Mesenchymal stem cell (in vitro differentiated cells and primary cell): ENCODE measurements at regions not wholly inside any gene's neighbourhood (a gene's known extent, or its start where the extent isn't known, plus 50 kb on each side); places are given as distances from the start of the nearest gene placed in this dataset.
"Not testable (repeated sequence)": the region's sequence is repeated elsewhere in the genome, so short reads cannot be mapped to it uniquely, and the experiment has no call there.

Experiments
- DNase-seq: peaks from one replicate; pipeline ENCODE4 v3.0.0-alpha.2; 2013
- H2AFZ ChIP-seq: one replicate; pipeline ENCODE4 v1.6.1; 2013; ENCODE audit warnings: low read depth, mild to moderate bottlenecking, control low read depth, inconsistent platforms, low read length, moderate library complexity
- H2AK5ac ChIP-seq: 2 replicates; pipeline ENCODE4 v1.6.1; 2013; ENCODE audit warnings: low read length, moderate library complexity, mild to moderate bottlenecking, inconsistent platforms; ENCODE audit not compliant: severe bottlenecking
- H2BK120ac ChIP-seq: one replicate; pipeline ENCODE4 v1.6.1; 2013; ENCODE audit warnings: low read depth, mild to moderate bottlenecking, inconsistent platforms, low read length, moderate library complexity
- H2BK12ac ChIP-seq, 2 experiments: one replicate each; pipeline ENCODE4 v1.6.1; 2013; ENCODE audit warnings: inconsistent platforms in 2 of 2, low read length in 2 of 2, mild to moderate bottlenecking in 2 of 2, moderate library complexity in 2 of 2, control low read depth in 1 of 2
- H2BK15ac ChIP-seq: one replicate; pipeline ENCODE4 v1.6.1; 2013; ENCODE audit warnings: mild to moderate bottlenecking, low read depth, inconsistent platforms; ENCODE audit not compliant: poor library complexity, severe bottlenecking
- H2BK5ac ChIP-seq: 2 replicates; pipeline ENCODE4 v1.6.1; 2013; ENCODE audit warnings: low read depth, mild to moderate bottlenecking, low read length, control low read depth, inconsistent platforms; ENCODE audit not compliant: poor library complexity, severe bottlenecking
- H3K14ac ChIP-seq, 2 experiments: one replicate each; pipeline ENCODE4 v1.6.1; 2013; ENCODE audit warnings: inconsistent platforms in 2 of 2, low read length in 2 of 2, control low read depth in 1 of 2, mild to moderate bottlenecking in 1 of 2, moderate library complexity in 1 of 2
- H3K18ac ChIP-seq, 2 experiments: one replicate each; pipeline ENCODE4 v1.6.1; 2013; ENCODE audit warnings: inconsistent platforms in 2 of 2, low read length in 2 of 2, control low read depth in 1 of 2, low read depth in 1 of 2, mild to moderate bottlenecking in 1 of 2
- H3K23ac ChIP-seq, 2 experiments: one replicate each; pipeline ENCODE4 v1.6.1; 2013; ENCODE audit warnings: inconsistent platforms in 2 of 2, low read length in 2 of 2, mild to moderate bottlenecking in 2 of 2, moderate library complexity in 2 of 2, control low read depth in 1 of 2
- H3K27ac ChIP-seq: 2 replicates; pipeline ENCODE4 v1.5.1; 2013; ENCODE audit warnings: mild to moderate bottlenecking, moderate library complexity, low read length, control low read depth, inconsistent platforms; ENCODE audit not compliant: poor library complexity, severe bottlenecking
- H3K27me3 ChIP-seq, 2 experiments: 2 replicates each; pipeline versions ENCODE4 v1.6.1 to v1.7.0; 2013; ENCODE audit warnings: low read length in 2 of 2, mild to moderate bottlenecking in 2 of 2, moderate library complexity in 2 of 2, control low read depth in 1 of 2, inconsistent platforms in 1 of 2; ENCODE audit not compliant: control insufficient read depth in 1 of 2, insufficient read depth in 1 of 2
- H3K36me3 ChIP-seq, 2 experiments: 2 replicates each; pipeline versions ENCODE4 v1.6.1 to v1.7.0; 2013; ENCODE audit warnings: low read length in 2 of 2, control low read depth in 1 of 2, inconsistent platforms in 1 of 2, low read depth in 1 of 2, mild to moderate bottlenecking in 1 of 2; ENCODE audit not compliant: insufficient read depth in 2 of 2, control insufficient read depth in 1 of 2
- H3K4ac ChIP-seq, 2 experiments: one replicate each; pipeline ENCODE4 v1.6.1; 2013; ENCODE audit warnings: inconsistent platforms in 2 of 2, low read length in 2 of 2, mild to moderate bottlenecking in 2 of 2, moderate library complexity in 2 of 2, control low read depth in 1 of 2, low read depth in 1 of 2
- H3K4me1 ChIP-seq: 2 replicates; pipeline ENCODE4 v1.6.1; 2013; ENCODE audit warnings: low read depth, low read length, control low read depth; ENCODE audit not compliant: control insufficient read depth, insufficient read depth
- H3K4me2 ChIP-seq: 2 replicates; pipeline ENCODE4 v1.6.1; 2013; ENCODE audit warnings: low read length, mild to moderate bottlenecking, inconsistent platforms; ENCODE audit not compliant: poor library complexity, severe bottlenecking
- H3K4me3 ChIP-seq, 2 experiments: 2 replicates each; pipeline versions ENCODE4 v1.5.1 to v1.7.0; 2013; ENCODE audit warnings: low read length in 2 of 2, mild to moderate bottlenecking in 2 of 2, control low read depth in 1 of 2, low read depth in 1 of 2; ENCODE audit not compliant: insufficient read depth in 1 of 2
- H3K79me1 ChIP-seq: replicated peaks from 2 replicates; pipeline ENCODE4 v1.6.1; 2013; ENCODE audit warnings: mild to moderate bottlenecking, control low read depth, low read length, inconsistent platforms; ENCODE audit not compliant: poor library complexity, severe bottlenecking
- H3K9ac ChIP-seq: 2 replicates; pipeline ENCODE4 v1.7.0; 2013; ENCODE audit warnings: mild to moderate bottlenecking, low read length, moderate library complexity
- H3K9me3 ChIP-seq: 2 replicates; pipeline ENCODE4 v1.7.0; 2013; ENCODE audit warnings: mild to moderate bottlenecking, low read length; ENCODE audit not compliant: control insufficient read depth
- H4K8ac ChIP-seq: one replicate; pipeline ENCODE4 v1.6.1; 2013; ENCODE audit warnings: inconsistent platforms, mild to moderate bottlenecking, low read length, moderate library complexity
- H4K91ac ChIP-seq: one replicate; pipeline ENCODE4 v1.6.1; 2013; ENCODE audit warnings: mild to moderate bottlenecking, low read length, inconsistent platforms
- WGBS: methylation state at CpG from one replicate; pipeline ENCODE4 v1.1.7; 2013; ENCODE audit warnings: mixed read lengths; 5-methylcytosine and 5-hydroxymethylcytosine counted together

DNA sequence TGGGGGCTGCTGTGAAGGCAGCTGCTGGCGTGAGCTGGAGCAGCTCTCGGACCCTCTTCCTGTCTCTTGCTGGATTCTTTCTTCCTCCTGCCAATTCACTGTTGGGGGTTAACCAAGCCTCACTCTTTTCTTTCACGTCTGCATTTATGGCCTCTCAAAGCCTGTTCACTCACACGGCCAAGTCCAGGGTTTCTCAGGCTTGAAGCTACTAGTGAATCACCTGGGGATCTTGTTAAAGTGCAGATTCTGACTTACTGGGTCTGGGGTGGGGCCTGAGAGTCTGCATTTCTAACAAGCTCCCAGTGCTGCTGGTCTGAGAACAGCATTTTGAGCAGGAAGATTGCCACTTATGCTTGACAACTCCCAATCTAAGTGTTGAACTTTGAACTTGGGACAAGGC lies 3072.2 kb downstream of the RPIA start:
- not testable (repeated sequence) for H3K4me3 ChIP-seq, H3K4me1 ChIP-seq, H2BK15ac ChIP-seq, H2AFZ ChIP-seq, H3K27ac ChIP-seq, H2BK5ac ChIP-seq, H3K4me2 ChIP-seq, H3K4ac ChIP-seq, H2BK12ac ChIP-seq, H3K79me1 ChIP-seq, H4K8ac ChIP-seq, H3K9me3 ChIP-seq, H3K27me3 ChIP-seq, H3K9ac ChIP-seq, H3K36me3 ChIP-seq, H3K18ac ChIP-seq, H3K23ac ChIP-seq, H2AK5ac ChIP-seq, H3K14ac ChIP-seq, DNase-seq, H4K91ac ChIP-seq, H2BK120ac ChIP-seq
- WGBS, result 38% methylated on average over 4 of the region's 4 CpGs

DNA sequence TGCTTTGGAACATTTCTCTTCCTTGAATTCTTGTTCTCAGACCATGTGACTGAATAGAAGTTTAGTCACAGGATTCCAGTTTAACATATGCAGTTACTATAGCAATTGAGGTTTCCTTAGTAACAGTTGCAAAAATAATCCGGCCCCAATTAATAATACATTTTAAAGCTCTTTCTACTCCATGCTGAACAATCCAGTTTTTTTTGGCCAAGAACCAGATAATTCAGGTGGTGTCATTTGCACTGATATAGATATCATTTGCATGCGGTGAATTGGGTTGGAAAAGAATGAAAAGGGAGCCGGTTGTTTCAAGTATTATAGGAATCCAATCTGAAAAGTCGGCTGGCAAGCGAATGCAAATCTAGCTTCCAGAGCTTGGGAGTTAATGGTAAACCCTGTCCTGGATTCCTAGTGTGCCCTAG lies 3073.1 kb downstream of the RPIA start:
- not testable (repeated sequence) for H3K27me3 ChIP-seq, H3K36me3 ChIP-seq, H4K8ac ChIP-seq, H3K4me3 ChIP-seq, H2AK5ac ChIP-seq, H3K4me1 ChIP-seq, H3K23ac ChIP-seq, H2BK12ac ChIP-seq, H3K79me1 ChIP-seq, H2BK5ac ChIP-seq, H3K14ac ChIP-seq, H4K91ac ChIP-seq, H3K18ac ChIP-seq, H3K27ac ChIP-seq, H3K4me2 ChIP-seq, H3K4ac ChIP-seq, H2AFZ ChIP-seq, H3K9me3 ChIP-seq, H2BK15ac ChIP-seq, H2BK120ac ChIP-seq
- peak; percentile 2 for DNase-seq
- WGBS, result 82% methylated on average over 4 of the region's 5 CpGs
- H3K9ac ChIP-seq, result peak overlapping the region; percentile 38

- H3K4me2 ChIP-seq, H3K27me3 ChIP-seq, H3K18ac ChIP-seq, H2AK5ac ChIP-seq, H3K4me3 ChIP-seq, H2BK12ac ChIP-seq, H3K4ac ChIP-seq, H3K27ac ChIP-seq, H3K23ac ChIP-seq, H2AFZ ChIP-seq, H3K79me1 ChIP-seq, DNase-seq, H3K9me3 ChIP-seq, H2BK5ac ChIP-seq, H2BK120ac ChIP-seq, H3K14ac ChIP-seq, H3K4me1 ChIP-seq, H4K8ac ChIP-seq, H4K91ac ChIP-seq, H2BK15ac ChIP-seq, H3K36me3 ChIP-seq: not testable (repeated sequence)
- WGBS, result 62% methylated on average over 2 of the region's 7 CpGs
- H3K9ac ChIP-seq, result peak overlapping the region; percentile 38
These were observed 3073.7 kb downstream of the RPIA start for GRCh38 chr2:91765018-91765754.

- H2BK120ac ChIP-seq, H2BK15ac ChIP-seq, H3K14ac ChIP-seq, H3K36me3 ChIP-seq, H2BK5ac ChIP-seq, H3K4me1 ChIP-seq, H3K4me3 ChIP-seq, H3K27ac ChIP-seq, H4K91ac ChIP-seq, H3K9ac ChIP-seq, H3K4me2 ChIP-seq, H2BK12ac ChIP-seq, H3K23ac ChIP-seq, H3K18ac ChIP-seq, H2AFZ ChIP-seq, H3K4ac ChIP-seq, H3K9me3 ChIP-seq, H3K27me3 ChIP-seq, H3K79me1 ChIP-seq, H4K8ac ChIP-seq, H2AK5ac ChIP-seq: not testable (repeated sequence)
- WGBS, result 32% methylated on average over 4 of the region's 9 CpGs
- peak; percentile 77 for DNase-seq
These were observed 3075.0 kb downstream of the RPIA start for GRCh38 chr2:91766349-91767048.
